HFFc6 (cell line): ENCODE measurements at regions not wholly inside any gene's neighbourhood (a gene's known extent, or its start where the extent isn't known, plus 50 kb on each side); places are given as distances from the start of the nearest gene placed in this dataset.

Source experiments
- DNase-seq: peaks from one replicate; pipeline ENCODE4 v3.0.0-alpha.2; 2018
- H3K27ac Mint-ChIP-seq: 2 replicates; pipeline ENCODE4 v1.8.0; 2020; ENCODE audit warnings: mild to moderate bottlenecking, mixed read lengths
- H3K27me3 Mint-ChIP-seq: 2 replicates; pipeline ENCODE4 v1.8.0; 2021; ENCODE audit warnings: mild to moderate bottlenecking, moderate library complexity, mixed read lengths; ENCODE audit not compliant: insufficient read depth
- H3K36me3 Mint-ChIP-seq: 2 replicates; pipeline ENCODE4 v1.8.0; 2021; ENCODE audit warnings: low read depth, mixed read lengths
- H3K4me1 Mint-ChIP-seq: 2 replicates; pipeline ENCODE4 v1.8.0; 2020; ENCODE audit warnings: low read depth, mixed read lengths
- H3K4me3 Mint-ChIP-seq: 2 replicates; pipeline ENCODE4 v1.8.0; 2020; ENCODE audit warnings: mild to moderate bottlenecking, moderate library complexity, mixed read lengths
- H3K9me3 Mint-ChIP-seq: 2 replicates; pipeline ENCODE4 v1.8.0; 2020; ENCODE audit warnings: mild to moderate bottlenecking, mixed read lengths
- CTCF ChIP-seq: fragments of 200-600 bp; sonication (generic); IDR thresholded peaks from 2 replicates; pipeline ENCODE4 v1.5.0; 2021; ENCODE audit warnings: antibody characterized with exemption, mild to moderate bottlenecking

- H3K9me3 Mint-ChIP-seq: no peaks in the 10 kb centered on the region
- DNase-seq: no peak
- no peak overlapping the region for H3K27ac Mint-ChIP-seq
- no peak for TF ChIP-seq CTCF
- no peak overlapping the region for H3K4me3 Mint-ChIP-seq
- no peaks in the 10 kb centered on the region for H3K4me1 Mint-ChIP-seq
- H3K36me3 Mint-ChIP-seq: no peaks in the 10 kb centered on the region
- peaks cover 20% of the 10 kb centered on the region for H3K27me3 Mint-ChIP-seq
These were observed 247.3 kb downstream of the SH3BP4 start for GRCh38 chr2:235199128-235199527.

- Mint-ChIP-seq H3K4me1 (no peaks in the 10 kb centered on the region), H3K27ac (no peak overlapping the region), H3K27me3 (peaks cover 17% of the 10 kb centered on the region), H3K9me3 (no peaks in the 10 kb centered on the region), H3K4me3 (no peak overlapping the region), H3K36me3 (no peaks in the 10 kb centered on the region)
- DNase-seq: no peak
- no peak for TF ChIP-seq CTCF
These were observed 248.4 kb downstream of the SH3BP4 start for GRCh38 chr2:235200216-235200615.

GRCh38 chr2:235201756-235202155, 249.9 kb downstream of the SH3BP4 start:
- H3K9me3 Mint-ChIP-seq: no peaks in the 10 kb centered on the region
- no peak overlapping the region for H3K4me3 Mint-ChIP-seq
- H3K27ac Mint-ChIP-seq: no peak overlapping the region
- DNase-seq: no peak
- H3K27me3 Mint-ChIP-seq: peaks cover 22% of the 10 kb centered on the region
- TF ChIP-seq CTCF: no peak
- no peaks in the 10 kb centered on the region for H3K36me3 Mint-ChIP-seq
- no peaks in the 10 kb centered on the region for H3K4me1 Mint-ChIP-seq

GRCh38 chr2:235204948-235205347, 253.1 kb downstream of the SH3BP4 start:
- peaks cover 26% of the 10 kb centered on the region for H3K27me3 Mint-ChIP-seq
- H3K36me3 Mint-ChIP-seq: no peaks in the 10 kb centered on the region
- H3K4me1 Mint-ChIP-seq: no peaks in the 10 kb centered on the region
- H3K9me3 Mint-ChIP-seq: 0 out of 2 replicates have a peak, but pooled peaks cover 1% of the 10 kb centered on the region
- no peak overlapping the region for H3K27ac Mint-ChIP-seq
- DNase-seq: no peak
- no peak overlapping the region for H3K4me3 Mint-ChIP-seq
- no peak for TF ChIP-seq CTCF

- no peak for TF ChIP-seq CTCF
- Mint-ChIP-seq H3K4me3 (no peak overlapping the region), H3K9me3 (0 out of 2 replicates have a peak, but pooled peaks cover 8% of the 10 kb centered on the region), H3K36me3 (no peaks in the 10 kb centered on the region), H3K27me3 (peaks cover 26% of the 10 kb centered on the region), H3K4me1 (no peaks in the 10 kb centered on the region), H3K27ac (no peak overlapping the region)
- no peak for DNase-seq
These were observed 254.6 kb downstream of the SH3BP4 start for GRCh38 chr2:235206399-235206798.
